NCI-H526 treated with DMSO at 0.1 percent for 48 hours (cell line): ENCODE measurements at regions not wholly inside any gene's neighbourhood (a gene's known extent, or its start where the extent isn't known, plus 50 kb on each side); places are given as distances from the start of the nearest gene placed in this dataset.
"Not testable (repeated sequence)": the region's sequence is repeated elsewhere in the genome, so short reads cannot be mapped to it uniquely, and the experiment has no call there.

Experiments
- DNase-seq: peaks from one replicate; lab custom pipeline; 2025; lab: John Stamatoyannopoulos, UW

- no peak for DNase-seq
Observed at GRCh38 chr2:31736695-31737454, 156.1 kb upstream of the SRD5A2 start.

GRCh38 chr2:31735716-31736115, 155.0 kb upstream of the SRD5A2 start:
- DNase-seq, result no peak

- DNase-seq, result peak; percentile 33
Observed at GRCh38 chr2:31729442-31730092, 148.8 kb upstream of the SRD5A2 start.

GRCh38 chr2:31729065-31729439, 148.3 kb upstream of the SRD5A2 start:
- no peak for DNase-seq

GRCh38 chr2:31728406-31729064, 147.8 kb upstream of the SRD5A2 start:
- no peak for DNase-seq

- DNase-seq, result no peak
Observed at GRCh38 chr2:31726457-31726856, 145.7 kb upstream of the SRD5A2 start.

GRCh38 chr2:31725444-31725843, 144.7 kb upstream of the SRD5A2 start:
- no peak for DNase-seq

- no peak for DNase-seq
Observed at GRCh38 chr2:31711737-31712136, 131.0 kb upstream of the SRD5A2 start.

GRCh38 chr2:31710121-31710520, 129.4 kb upstream of the SRD5A2 start:
- DNase-seq, result no peak

GRCh38 chr2:31707992-31708391, 127.3 kb upstream of the SRD5A2 start:
- no peak for DNase-seq

- no peak for DNase-seq
Observed at GRCh38 chr2:31704561-31705212, 123.9 kb upstream of the SRD5A2 start.

GRCh38 chr2:31703253-31703652, 122.5 kb upstream of the SRD5A2 start:
- DNase-seq, result no peak

GRCh38 chr2:31698722-31699121, 118.0 kb upstream of the SRD5A2 start:
- DNase-seq, result no peak

- no peak for DNase-seq
Observed at GRCh38 chr2:31696068-31696467, 115.3 kb upstream of the SRD5A2 start.

GRCh38 chr2:31694444-31694843, 113.7 kb upstream of the SRD5A2 start:
- peak; percentile 6 for DNase-seq

GRCh38 chr2:31693882-31694281, 113.1 kb upstream of the SRD5A2 start:
- DNase-seq, result no peak

GRCh38 chr2:31688282-31688681, 107.5 kb upstream of the SRD5A2 start:
- DNase-seq, result no peak

- not testable (repeated sequence) for DNase-seq
Observed at GRCh38 chr2:31683506-31683905, 102.8 kb upstream of the SRD5A2 start.

GRCh38 chr2:31675485-31675901, 94.8 kb upstream of the SRD5A2 start:
- no peak for DNase-seq

GRCh38 chr2:31674446-31674845, 93.7 kb upstream of the SRD5A2 start:
- no peak for DNase-seq

GRCh38 chr2:31666878-31667277, 86.1 kb upstream of the SRD5A2 start:
- no peak for DNase-seq

GRCh38 chr2:31664949-31665724, 84.4 kb upstream of the SRD5A2 start:
- DNase-seq, result no peak
